ENCODE measurements at regions not wholly inside any gene's neighbourhood (a gene's known extent, or its start where the extent isn't known, plus 50 kb on each side); places are given as distances from the start of the nearest gene placed in this dataset.

DNA sequence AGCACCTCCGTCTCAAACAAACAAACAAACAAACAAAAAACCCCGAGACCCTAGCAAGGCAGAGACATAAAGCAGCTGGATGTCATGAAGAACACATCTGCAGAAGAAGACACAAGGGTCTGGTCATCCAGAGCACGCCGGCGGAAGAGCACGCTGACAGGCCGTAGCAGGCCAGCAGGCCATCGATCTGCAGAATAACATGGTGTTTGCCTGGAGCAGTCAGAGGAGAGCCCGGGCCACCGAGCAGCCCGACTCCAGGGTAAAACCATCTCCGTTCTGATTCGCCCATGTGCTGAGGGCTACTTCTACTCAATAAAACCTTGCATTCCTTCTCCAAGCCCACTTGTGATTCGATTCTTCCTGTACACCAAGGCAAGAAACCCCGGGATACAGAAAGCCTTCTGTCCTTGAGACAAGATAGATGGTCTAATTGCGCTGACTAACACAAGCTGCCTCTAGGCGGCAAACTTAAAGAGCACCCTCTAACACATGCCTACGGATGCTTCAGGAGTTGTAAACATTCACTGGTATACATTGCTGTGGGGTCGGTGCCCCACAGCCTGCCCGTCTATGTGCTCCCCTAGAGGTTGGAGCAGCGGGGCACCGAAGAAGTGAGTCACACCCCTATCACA lies 549.8 kb upstream of the NRXN1 start:
- TF ChIP-seq, protein P1, sequence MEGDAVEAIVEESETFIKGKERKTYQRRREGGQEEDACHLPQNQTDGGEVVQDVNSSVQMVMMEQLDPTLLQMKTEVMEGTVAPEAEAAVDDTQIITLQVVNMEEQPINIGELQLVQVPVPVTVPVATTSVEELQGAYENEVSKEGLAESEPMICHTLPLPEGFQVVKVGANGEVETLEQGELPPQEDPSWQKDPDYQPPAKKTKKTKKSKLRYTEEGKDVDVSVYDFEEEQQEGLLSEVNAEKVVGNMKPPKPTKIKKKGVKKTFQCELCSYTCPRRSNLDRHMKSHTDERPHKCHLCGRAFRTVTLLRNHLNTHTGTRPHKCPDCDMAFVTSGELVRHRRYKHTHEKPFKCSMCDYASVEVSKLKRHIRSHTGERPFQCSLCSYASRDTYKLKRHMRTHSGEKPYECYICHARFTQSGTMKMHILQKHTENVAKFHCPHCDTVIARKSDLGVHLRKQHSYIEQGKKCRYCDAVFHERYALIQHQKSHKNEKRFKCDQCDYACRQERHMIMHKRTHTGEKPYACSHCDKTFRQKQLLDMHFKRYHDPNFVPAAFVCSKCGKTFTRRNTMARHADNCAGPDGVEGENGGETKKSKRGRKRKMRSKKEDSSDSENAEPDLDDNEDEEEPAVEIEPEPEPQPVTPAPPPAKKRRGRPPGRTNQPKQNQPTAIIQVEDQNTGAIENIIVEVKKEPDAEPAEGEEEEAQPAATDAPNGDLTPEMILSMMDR (IDR thresholded peaks at IDR 0.05; ENCODE audit: low read depth, low read length, poor library complexity, severe bottlenecking) = no peak
- no peak for TF ChIP-seq EZH2phosphoT487 (IDR thresholded peaks at IDR 0.05; ENCODE audit: borderline replicate concordance, low read length)

Data from DOHH2 (cell line).